ENCODE measurements at regions not wholly inside any gene's neighbourhood (a gene's known extent, or its start where the extent isn't known, plus 50 kb on each side); places are given as distances from the start of the nearest gene placed in this dataset.

- TF ChIP-seq CTCF (IDR thresholded peaks at IDR 0.05) (no peak), ZFX (IDR thresholded peaks at IDR 0.05; ENCODE audit: borderline replicate concordance) (no peak)
Measured at GRCh38 chr9:91001146-91001611, 199.6 kb downstream of the SYK start.

Measured in 22Rv1 (cell line).